OCI-LY1 (cell line): ENCODE measurements at regions not wholly inside any gene's neighbourhood (a gene's known extent, or its start where the extent isn't known, plus 50 kb on each side); places are given as distances from the start of the nearest gene placed in this dataset.

Experiments
- H2AFZ ChIP-seq: fragments of 200-600 bp; sonication (generic), shearing (Covaris generic); 2 replicates; pipeline ENCODE4 v1.6.0; 2014; ENCODE audit warnings: antibody characterized with exemption, mild to moderate bottlenecking, low read length
- H3F3A ChIP-seq: fragments of 200-600 bp; sonication (generic), shearing (Covaris generic); 2 replicates; pipeline ENCODE4 v1.6.0; 2014; ENCODE audit warnings: mild to moderate bottlenecking, antibody characterized with exemption, low read length, moderate library complexity; ENCODE audit not compliant: insufficient read depth
- H3K27ac ChIP-seq: fragments of 200-600 bp; sonication (generic); 2 replicates; pipeline ENCODE4 v1.5.1; 2014; ENCODE audit warnings: low read length, mixed run types, mild to moderate bottlenecking, low read depth; ENCODE audit not compliant: poor library complexity, severe bottlenecking
- H3K27me3 ChIP-seq: fragments of 200-600 bp; sonication (generic); 2 replicates; pipeline ENCODE4 v1.6.0; 2014; ENCODE audit warnings: antibody characterized with exemption, mild to moderate bottlenecking, low read length, moderate library complexity; ENCODE audit not compliant: insufficient read depth
- H3K36me3 ChIP-seq: fragments of 200-600 bp; sonication (generic); 2 replicates; pipeline ENCODE4 v1.6.1; 2014; ENCODE audit warnings: mild to moderate bottlenecking, antibody characterized with exemption, low read length, moderate library complexity, mixed read lengths; ENCODE audit not compliant: insufficient read depth
- H3K4me1 ChIP-seq: fragments of 200-600 bp; sonication (generic); 2 replicates; pipeline ENCODE4 v1.5.1; 2014; ENCODE audit warnings: mild to moderate bottlenecking, low read length, moderate library complexity; ENCODE audit not compliant: insufficient read depth, severe bottlenecking
- H3K4me2 ChIP-seq: fragments of 200-600 bp; sonication (generic), shearing (Covaris generic); 2 replicates; pipeline ENCODE4 v1.6.1; 2014; ENCODE audit warnings: low read length
- H3K4me3 ChIP-seq: fragments of 200-600 bp; sonication (generic); 2 replicates; pipeline ENCODE4 v1.5.1; 2014; ENCODE audit warnings: low read length, low read depth, mild to moderate bottlenecking, mixed read lengths; ENCODE audit not compliant: poor library complexity, severe bottlenecking
- H3K79me2 ChIP-seq: fragments of 200-600 bp; shearing (Covaris generic); 2 replicates; pipeline ENCODE4 v1.6.1; 2016; ENCODE audit warnings: mixed run types, low read length, mixed read lengths; ENCODE audit not compliant: insufficient read depth
- H3K9ac ChIP-seq: fragments of 200-600 bp; sonication (generic), shearing (Covaris generic); 2 replicates; pipeline ENCODE4 v1.6.1; 2014; ENCODE audit warnings: mild to moderate bottlenecking, low read length, mixed read lengths
- H3K9me2 ChIP-seq: fragments of 200-600 bp; sonication (generic), shearing (Covaris generic); 2 replicates; pipeline ENCODE4 v1.6.1; 2014; ENCODE audit warnings: low read depth, mild to moderate bottlenecking, low read length, mixed read lengths
- H3K9me3 ChIP-seq: fragments of 200-600 bp; shearing (Covaris generic); 2 replicates; pipeline ENCODE4 v1.6.1; 2014; ENCODE audit warnings: low read length, mixed read lengths
- H4K20me1 ChIP-seq: fragments of 200-600 bp; sonication (generic), shearing (Covaris generic); 2 replicates; pipeline ENCODE4 v1.6.0; 2016; ENCODE audit warnings: mild to moderate bottlenecking, low read length; ENCODE audit not compliant: insufficient read depth
- CTCF ChIP-seq: fragments of 200-600 bp; sonication (generic), shearing (Covaris generic); IDR thresholded peaks from 2 replicates; pipeline ENCODE4 v1.5.1; 2017; ENCODE audit warnings: mild to moderate bottlenecking, antibody characterized with exemption, low read length, moderate library complexity, mixed read lengths
- EZH2 ChIP-seq: fragments of 200-600 bp; sonication (generic), shearing (Covaris generic); IDR thresholded peaks from 2 replicates; pipeline ENCODE4 v1.8.0; 2017; ENCODE audit warnings: borderline replicate concordance, mixed run types, mild to moderate bottlenecking, antibody characterized with exemption, low read length, moderate library complexity, mixed read lengths

- Histone ChIP-seq H3K9me3 (no peaks in the 10 kb centered on the region), H2AFZ (no peak overlapping the region), H3K4me1 (no peaks in the 10 kb centered on the region), H3K4me3 (no peak overlapping the region), H3K27ac (no peak overlapping the region), H3K4me2 (no peak overlapping the region), H3K27me3 (no peaks in the 10 kb centered on the region), H3K79me2 (no peaks in the 10 kb centered on the region), H4K20me1 (no peaks in the 10 kb centered on the region), H3K9ac (no peak overlapping the region), H3K36me3 (no peaks in the 10 kb centered on the region), H3F3A (no peaks in the 10 kb centered on the region), H3K9me2 (no peaks in the 10 kb centered on the region)
- TF ChIP-seq EZH2, result no peak
- no peak for TF ChIP-seq CTCF
These were observed 658.6 kb upstream of the STEAP1 start for GRCh38 chr7:89495704-89496103.

DNA sequence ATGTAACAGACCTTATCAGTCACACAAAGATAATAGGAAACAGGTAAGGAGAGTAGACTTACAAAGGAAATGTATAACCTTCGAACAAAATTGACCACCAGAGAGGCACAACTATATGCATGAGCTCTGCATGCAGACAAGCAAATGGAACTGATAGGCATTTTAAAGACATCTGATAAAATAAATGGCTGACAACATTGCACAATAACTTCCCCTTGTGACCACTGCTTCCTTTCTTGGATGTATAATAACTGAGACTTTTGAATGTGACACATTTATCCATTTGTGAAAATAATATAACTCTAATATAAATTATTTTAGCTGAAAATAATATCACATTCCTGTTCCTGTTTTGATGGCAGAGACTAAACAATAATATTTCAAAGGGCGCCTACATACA, 654.2 kb upstream of the STEAP1 start:
- Histone ChIP-seq H3K4me3 (no peak overlapping the region), H3K4me2 (no peak overlapping the region), H3K4me1 (no peaks in the 10 kb centered on the region)

GRCh38 chr7:89503281-89503680, 651.0 kb upstream of the STEAP1 start:
- no peaks in the 10 kb centered on the region for H3K27me3 ChIP-seq
- H2AFZ ChIP-seq, result no peak overlapping the region
- H3K4me1 ChIP-seq, result no peaks in the 10 kb centered on the region
- no peak overlapping the region for H3K4me2 ChIP-seq
- no peaks in the 10 kb centered on the region for H3K36me3 ChIP-seq
- no peaks in the 10 kb centered on the region for H3K79me2 ChIP-seq
- no peak overlapping the region for H3K9ac ChIP-seq
- H4K20me1 ChIP-seq, result no peaks in the 10 kb centered on the region
- no peaks in the 10 kb centered on the region for H3K9me3 ChIP-seq
- H3K4me3 ChIP-seq, result no peak overlapping the region
- no peak for TF ChIP-seq EZH2
- no peak for TF ChIP-seq CTCF
- H3F3A ChIP-seq, result no peaks in the 10 kb centered on the region
- no peak overlapping the region for H3K27ac ChIP-seq
- no peaks in the 10 kb centered on the region for H3K9me2 ChIP-seq

More for the DNA sequence above, 654.2 kb upstream of the STEAP1 start:
- Histone ChIP-seq H3F3A (no peaks in the 10 kb centered on the region), H4K20me1 (no peaks in the 10 kb centered on the region), H3K36me3 (no peaks in the 10 kb centered on the region), H3K9ac (no peak overlapping the region), H3K27ac (no peak overlapping the region), H3K27me3 (no peaks in the 10 kb centered on the region), H2AFZ (no peak overlapping the region), H3K79me2 (no peaks in the 10 kb centered on the region), H3K9me2 (no peaks in the 10 kb centered on the region), H3K9me3 (no peaks in the 10 kb centered on the region)
- TF ChIP-seq CTCF (no peak), EZH2 (no peak)
